ENCODE measurements at regions not wholly inside any gene's neighbourhood (a gene's known extent, or its start where the extent isn't known, plus 50 kb on each side); places are given as distances from the start of the nearest gene placed in this dataset.

DNA sequence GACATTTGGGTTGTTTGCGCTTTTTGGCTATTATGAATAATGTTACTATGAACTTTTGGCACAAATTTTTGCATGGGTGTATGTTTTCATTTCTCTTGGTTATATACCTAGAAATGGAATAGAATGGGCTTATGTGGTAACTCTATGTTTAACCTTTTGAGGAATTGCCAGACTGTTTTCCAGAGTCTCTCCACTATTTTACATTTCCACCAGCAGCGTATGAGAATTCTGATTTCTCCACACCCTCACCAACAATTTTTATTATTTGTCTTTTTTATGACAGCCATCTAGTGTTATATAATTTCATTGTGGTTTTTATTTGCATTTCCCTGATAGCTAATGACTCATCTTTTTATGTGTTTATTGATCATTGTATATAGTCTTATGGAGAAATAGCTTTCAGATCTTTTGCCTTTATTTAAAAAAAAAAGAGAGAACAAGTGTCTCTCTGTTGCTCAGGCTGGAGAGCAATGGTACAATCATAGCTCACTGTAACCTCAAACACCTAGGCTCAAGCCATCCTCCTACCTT is 247.2 kb downstream of the OPA1 start:
- H3K36me3 Mint-ChIP-seq (ENCODE audit: low read depth): no peaks in the 10 kb centered on the region
- peaks cover 20% of the 10 kb centered on the region for H3K27me3 Mint-ChIP-seq (ENCODE audit: low read depth, poor library complexity)
- no peak overlapping the region for H3K27ac Mint-ChIP-seq
- peaks cover 20% of the 10 kb centered on the region for H3K4me1 Mint-ChIP-seq
- H3K9me3 Mint-ChIP-seq: no peaks in the 10 kb centered on the region
- TF ChIP-seq, protein P1, sequence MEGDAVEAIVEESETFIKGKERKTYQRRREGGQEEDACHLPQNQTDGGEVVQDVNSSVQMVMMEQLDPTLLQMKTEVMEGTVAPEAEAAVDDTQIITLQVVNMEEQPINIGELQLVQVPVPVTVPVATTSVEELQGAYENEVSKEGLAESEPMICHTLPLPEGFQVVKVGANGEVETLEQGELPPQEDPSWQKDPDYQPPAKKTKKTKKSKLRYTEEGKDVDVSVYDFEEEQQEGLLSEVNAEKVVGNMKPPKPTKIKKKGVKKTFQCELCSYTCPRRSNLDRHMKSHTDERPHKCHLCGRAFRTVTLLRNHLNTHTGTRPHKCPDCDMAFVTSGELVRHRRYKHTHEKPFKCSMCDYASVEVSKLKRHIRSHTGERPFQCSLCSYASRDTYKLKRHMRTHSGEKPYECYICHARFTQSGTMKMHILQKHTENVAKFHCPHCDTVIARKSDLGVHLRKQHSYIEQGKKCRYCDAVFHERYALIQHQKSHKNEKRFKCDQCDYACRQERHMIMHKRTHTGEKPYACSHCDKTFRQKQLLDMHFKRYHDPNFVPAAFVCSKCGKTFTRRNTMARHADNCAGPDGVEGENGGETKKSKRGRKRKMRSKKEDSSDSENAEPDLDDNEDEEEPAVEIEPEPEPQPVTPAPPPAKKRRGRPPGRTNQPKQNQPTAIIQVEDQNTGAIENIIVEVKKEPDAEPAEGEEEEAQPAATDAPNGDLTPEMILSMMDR (IDR thresholded peaks at IDR 0.05): no peak
- DNase-seq: no peak
- H3K4me3 Mint-ChIP-seq: no peak overlapping the region

DNA sequence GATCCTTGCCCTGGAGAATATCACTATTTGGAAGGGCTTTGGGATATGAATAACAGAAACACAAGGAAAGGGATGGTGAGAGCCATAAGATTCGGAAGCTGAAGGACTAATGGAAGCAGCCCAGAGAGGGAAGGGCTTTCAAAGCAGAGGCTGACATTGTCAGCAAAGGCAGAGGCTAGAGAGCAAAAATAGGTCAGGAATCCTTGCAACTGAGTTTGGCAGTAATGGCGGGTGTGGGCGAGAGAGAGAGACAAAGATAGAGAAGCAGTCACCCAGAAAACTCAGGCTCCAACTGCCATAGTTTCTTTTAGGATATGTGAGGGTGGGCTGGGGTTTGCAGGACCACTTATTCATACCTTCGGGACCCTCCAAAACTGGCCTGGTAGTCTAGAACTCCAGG is 248.6 kb downstream of the OPA1 start:
- no peak for DNase-seq
- Mint-ChIP-seq H3K27ac (no peak overlapping the region), H3K27me3 (ENCODE audit: low read depth, poor library complexity) (peaks cover 17% of the 10 kb centered on the region), H3K36me3 (ENCODE audit: low read depth) (no peaks in the 10 kb centered on the region), H3K9me3 (no peaks in the 10 kb centered on the region), H3K4me3 (no peak overlapping the region), H3K4me1 (peaks cover 20% of the 10 kb centered on the region)
- TF ChIP-seq, protein P1 (IDR thresholded peaks at IDR 0.05): no peak

DNA sequence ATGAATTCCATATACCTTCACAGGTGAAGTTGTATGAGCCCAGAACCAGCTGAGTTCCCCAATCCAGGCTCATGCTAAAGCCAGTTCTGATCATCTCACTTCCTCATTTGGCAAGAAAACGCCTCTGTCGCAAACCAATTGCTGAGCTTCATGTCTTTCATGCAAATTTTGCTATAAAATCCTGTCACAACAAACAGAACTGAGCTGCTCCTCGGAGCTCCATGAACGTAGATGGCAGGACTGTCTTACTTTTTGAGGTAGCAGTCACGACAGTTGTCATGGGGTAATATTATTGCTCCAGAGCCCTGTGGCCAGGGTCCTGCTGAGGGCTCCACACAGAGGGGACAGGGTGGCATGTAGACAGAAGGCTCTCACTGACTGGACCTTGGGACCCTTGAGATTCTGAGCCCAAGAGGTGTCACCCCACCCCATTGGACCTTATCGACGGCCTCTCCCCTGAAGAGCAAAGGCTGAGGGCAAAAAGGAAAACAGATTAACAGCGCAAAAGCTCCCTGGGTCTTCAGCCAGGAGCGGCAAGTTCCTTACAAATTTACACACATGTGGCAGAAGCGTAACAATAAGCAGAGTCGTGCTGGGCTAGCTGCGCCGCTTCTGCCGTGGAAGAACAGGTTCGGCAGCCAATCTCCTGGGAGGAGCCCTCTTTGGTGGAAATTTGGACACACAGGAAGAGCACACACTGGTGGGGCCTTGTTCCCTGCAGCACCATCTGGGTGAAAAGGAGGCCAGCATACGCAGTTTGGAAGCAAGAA is 249.2 kb downstream of the OPA1 start:
- H3K27ac Mint-ChIP-seq: no peak overlapping the region
- H3K9me3 Mint-ChIP-seq: no peaks in the 10 kb centered on the region
- TF ChIP-seq, protein P1 (IDR thresholded peaks at IDR 0.05): no peak
- H3K36me3 Mint-ChIP-seq (ENCODE audit: low read depth): no peaks in the 10 kb centered on the region
- peaks cover 16% of the 10 kb centered on the region for H3K27me3 Mint-ChIP-seq (ENCODE audit: low read depth, poor library complexity)
- no peak for DNase-seq
- H3K4me3 Mint-ChIP-seq: no peak overlapping the region
- peaks cover 20% of the 10 kb centered on the region for H3K4me1 Mint-ChIP-seq

DNA sequence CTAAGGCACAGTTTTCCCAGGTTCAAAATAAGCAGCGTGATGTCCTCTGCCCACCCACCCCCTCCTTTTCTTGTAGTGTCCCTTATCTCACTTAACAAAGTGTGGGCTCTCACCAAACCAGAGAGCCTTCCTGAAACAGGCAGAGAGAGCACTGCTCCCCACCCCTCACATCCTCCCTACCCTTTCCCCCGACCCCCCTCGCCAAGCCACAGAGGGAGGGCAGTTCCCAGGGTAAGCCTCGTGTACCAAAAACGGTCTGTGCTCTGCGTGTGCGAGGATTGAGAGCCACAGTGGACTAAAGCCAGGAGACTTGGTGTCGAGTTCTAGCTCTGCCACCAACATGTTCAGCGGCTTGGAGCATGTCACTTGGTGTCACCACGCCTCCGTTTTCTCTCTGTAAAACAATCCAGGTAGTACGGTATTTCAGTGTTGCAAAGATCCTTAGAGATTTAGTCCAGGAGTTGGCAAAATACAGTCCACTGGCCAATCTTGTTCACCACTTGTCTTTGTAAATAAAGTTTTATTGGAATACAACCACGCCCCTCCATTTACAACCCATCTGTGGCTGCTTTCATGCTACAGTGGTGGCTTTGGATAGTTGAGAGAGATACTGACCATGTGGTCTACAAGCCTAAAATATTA is 249.9 kb downstream of the OPA1 start:
- no peak overlapping the region for H3K4me3 Mint-ChIP-seq

DNA sequence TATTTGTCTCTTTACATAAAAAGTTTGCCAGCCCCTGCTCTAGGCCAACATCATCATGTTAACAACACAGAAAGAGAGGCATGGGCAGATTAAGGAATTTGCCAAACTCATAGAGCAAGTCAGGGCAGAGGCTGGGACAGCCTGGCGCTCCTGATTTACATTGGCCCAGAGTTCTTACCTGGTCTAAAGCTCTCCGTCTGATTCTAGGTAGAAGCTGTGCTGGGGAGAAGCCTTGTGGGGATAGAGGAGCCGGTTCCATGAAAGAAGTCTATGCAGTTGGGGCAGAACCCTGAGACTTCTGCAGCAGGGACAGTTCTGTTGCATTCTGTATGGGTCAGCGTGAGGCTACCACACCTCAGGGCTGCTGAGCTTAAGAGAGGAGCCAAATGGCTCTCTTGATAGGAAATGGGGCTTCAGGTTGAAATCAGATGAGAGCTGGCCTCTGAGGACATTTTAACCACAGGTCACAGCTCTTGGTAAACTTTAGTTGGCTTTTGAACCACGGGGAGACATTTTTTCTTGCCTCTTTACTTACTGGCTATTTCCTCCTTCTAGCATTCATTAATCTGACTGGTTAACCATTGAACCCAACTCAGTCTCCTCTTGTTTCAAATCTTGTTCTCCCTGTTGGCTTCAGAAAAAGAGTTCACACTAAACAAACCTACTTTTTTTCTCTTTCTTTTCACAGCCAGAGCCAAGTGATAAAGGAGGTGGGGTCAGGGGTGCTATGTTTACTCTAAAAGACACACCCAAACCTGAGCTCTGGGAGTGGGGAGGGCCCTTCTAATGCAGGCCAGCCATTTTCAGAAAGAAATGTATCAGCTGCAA is 250.7 kb downstream of the OPA1 start:
- DNase-seq: no peak

More for the DNA sequence above, 249.9 kb downstream of the OPA1 start:
- no peaks in the 10 kb centered on the region for H3K36me3 Mint-ChIP-seq (ENCODE audit: low read depth)
- peaks cover 20% of the 10 kb centered on the region for H3K4me1 Mint-ChIP-seq
- H3K27ac Mint-ChIP-seq: no peak overlapping the region
- no peak for DNase-seq
- TF ChIP-seq, protein P1 (IDR thresholded peaks at IDR 0.05): no peak
- H3K27me3 Mint-ChIP-seq (ENCODE audit: low read depth, poor library complexity): peaks cover 11% of the 10 kb centered on the region
- no peaks in the 10 kb centered on the region for H3K9me3 Mint-ChIP-seq

More for the DNA sequence above, 250.7 kb downstream of the OPA1 start:
- peak overlapping the region; percentile 73 for H3K27ac Mint-ChIP-seq
- H3K36me3 Mint-ChIP-seq (ENCODE audit: low read depth): no peaks in the 10 kb centered on the region
- H3K4me1 Mint-ChIP-seq: peaks cover 20% of the 10 kb centered on the region
- TF ChIP-seq, protein P1 (IDR thresholded peaks at IDR 0.05): no peak
- no peak overlapping the region for H3K4me3 Mint-ChIP-seq
- peaks cover 6% of the 10 kb centered on the region for H3K27me3 Mint-ChIP-seq (ENCODE audit: low read depth, poor library complexity)
- H3K9me3 Mint-ChIP-seq: no peaks in the 10 kb centered on the region

All from nephron progenitor cell (in vitro differentiated cells).